ENCODE measurements at regions not wholly inside any gene's neighbourhood (a gene's known extent, or its start where the extent isn't known, plus 50 kb on each side); places are given as distances from the start of the nearest gene placed in this dataset.

DNA sequence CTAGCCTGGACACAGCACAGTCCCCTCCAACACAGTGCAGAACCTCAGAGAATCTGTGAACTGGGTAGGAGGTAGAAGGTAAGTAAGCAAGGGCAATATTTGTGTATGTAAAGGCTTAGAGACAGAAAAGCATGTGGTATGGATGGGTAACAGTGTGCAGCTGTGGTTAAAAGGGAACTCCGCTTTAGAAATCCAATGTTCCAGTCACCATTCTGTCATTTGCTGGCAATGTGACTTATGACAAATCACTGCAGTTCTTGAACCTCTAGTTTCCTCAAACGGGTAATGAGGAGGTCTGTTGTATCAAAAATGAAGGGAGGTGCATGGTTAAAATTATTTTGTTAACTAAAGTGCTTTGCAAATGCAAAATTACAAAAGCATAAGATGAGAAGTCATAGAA is 125.5 kb upstream of the IFNE start:
- Mint-ChIP-seq H3K36me3 (no peaks in the 10 kb centered on the region), H3K4me1 (no peaks in the 10 kb centered on the region), H3K27ac (no peak overlapping the region), H3K9me3 (no peaks in the 10 kb centered on the region), H3K27me3 (ENCODE audit: insufficient read depth, low read depth) (peaks cover 3% of the 10 kb centered on the region), H3K4me3 (no peak overlapping the region)
- no peaks in the 10 kb centered on the region for H3K79me2 ChIP-seq (ENCODE audit: low read depth)
- no peaks in the 10 kb centered on the region for H4K20me1 ChIP-seq (ENCODE audit: low read depth)
- no peak overlapping the region for H3K27ac ChIP-seq
- DNase-seq (ENCODE audit: low spot score), result no peak
- no peak overlapping the region for H3K9ac ChIP-seq
- H3K4me1 ChIP-seq, result no peaks in the 10 kb centered on the region
- no peak overlapping the region for H3K4me3 ChIP-seq
- no peaks in the 10 kb centered on the region for H3F3A ChIP-seq (ENCODE audit: low read depth)
- no peaks in the 10 kb centered on the region for H3K27me3 ChIP-seq
- no peaks in the 10 kb centered on the region for H3K9me3 ChIP-seq (ENCODE audit: low read depth)
- H3K36me3 ChIP-seq, result no peaks in the 10 kb centered on the region
- no peak overlapping the region for H3K4me2 ChIP-seq
- no peak overlapping the region for H2AFZ ChIP-seq (replicated peaks)
- no peak for TF ChIP-seq EZH2 (IDR thresholded peaks at IDR 0.05)
- no peak for TF ChIP-seq EZH2phosphoT487 (IDR thresholded peaks at IDR 0.05)
- TF ChIP-seq, protein P1, sequence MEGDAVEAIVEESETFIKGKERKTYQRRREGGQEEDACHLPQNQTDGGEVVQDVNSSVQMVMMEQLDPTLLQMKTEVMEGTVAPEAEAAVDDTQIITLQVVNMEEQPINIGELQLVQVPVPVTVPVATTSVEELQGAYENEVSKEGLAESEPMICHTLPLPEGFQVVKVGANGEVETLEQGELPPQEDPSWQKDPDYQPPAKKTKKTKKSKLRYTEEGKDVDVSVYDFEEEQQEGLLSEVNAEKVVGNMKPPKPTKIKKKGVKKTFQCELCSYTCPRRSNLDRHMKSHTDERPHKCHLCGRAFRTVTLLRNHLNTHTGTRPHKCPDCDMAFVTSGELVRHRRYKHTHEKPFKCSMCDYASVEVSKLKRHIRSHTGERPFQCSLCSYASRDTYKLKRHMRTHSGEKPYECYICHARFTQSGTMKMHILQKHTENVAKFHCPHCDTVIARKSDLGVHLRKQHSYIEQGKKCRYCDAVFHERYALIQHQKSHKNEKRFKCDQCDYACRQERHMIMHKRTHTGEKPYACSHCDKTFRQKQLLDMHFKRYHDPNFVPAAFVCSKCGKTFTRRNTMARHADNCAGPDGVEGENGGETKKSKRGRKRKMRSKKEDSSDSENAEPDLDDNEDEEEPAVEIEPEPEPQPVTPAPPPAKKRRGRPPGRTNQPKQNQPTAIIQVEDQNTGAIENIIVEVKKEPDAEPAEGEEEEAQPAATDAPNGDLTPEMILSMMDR (IDR thresholded peaks at IDR 0.05), result no peak

DNA sequence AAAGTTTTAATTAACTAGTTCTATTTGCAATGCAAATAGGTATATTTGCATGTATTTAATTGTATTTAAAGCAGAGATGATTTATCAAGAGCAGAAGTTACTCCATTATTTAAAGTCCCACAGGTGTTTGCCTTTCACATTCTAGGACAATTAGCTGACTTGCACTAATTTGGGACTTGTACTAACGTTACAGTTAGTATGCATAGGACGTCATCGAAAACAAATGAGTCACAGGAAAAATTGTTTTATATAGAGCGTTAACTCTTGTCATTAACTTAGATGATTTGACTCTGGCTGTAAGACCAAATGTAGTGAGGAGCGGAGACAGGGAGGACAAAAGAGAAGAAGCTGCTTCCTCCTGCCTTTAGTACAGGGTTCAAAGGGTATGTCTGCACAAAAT is 126.1 kb upstream of the IFNE start:
- Histone ChIP-seq H3K9me3 (ENCODE audit: low read depth) (no peaks in the 10 kb centered on the region), H4K20me1 (ENCODE audit: low read depth) (no peaks in the 10 kb centered on the region), H2AFZ (replicated peaks) (no peak overlapping the region), H3K79me2 (ENCODE audit: low read depth) (no peaks in the 10 kb centered on the region), H3K4me2 (no peak overlapping the region), H3K4me1 (no peaks in the 10 kb centered on the region), H3K4me3 (no peak overlapping the region), H3K27me3 (no peaks in the 10 kb centered on the region), H3K36me3 (no peaks in the 10 kb centered on the region), H3K27ac (no peak overlapping the region), H3F3A (ENCODE audit: low read depth) (no peaks in the 10 kb centered on the region), H3K9ac (no peak overlapping the region)
- Mint-ChIP-seq H3K27me3 (ENCODE audit: insufficient read depth, low read depth) (peaks cover 3% of the 10 kb centered on the region), H3K4me3 (no peak overlapping the region), H3K4me1 (no peaks in the 10 kb centered on the region), H3K36me3 (no peaks in the 10 kb centered on the region), H3K27ac (no peak overlapping the region), H3K9me3 (no peaks in the 10 kb centered on the region)
- no peak for DNase-seq (ENCODE audit: low spot score)
- TF ChIP-seq EZH2 (IDR thresholded peaks at IDR 0.05), result no peak
- no peak for TF ChIP-seq EZH2phosphoT487 (IDR thresholded peaks at IDR 0.05)
- TF ChIP-seq, protein P1 (IDR thresholded peaks at IDR 0.05), result no peak

DNA sequence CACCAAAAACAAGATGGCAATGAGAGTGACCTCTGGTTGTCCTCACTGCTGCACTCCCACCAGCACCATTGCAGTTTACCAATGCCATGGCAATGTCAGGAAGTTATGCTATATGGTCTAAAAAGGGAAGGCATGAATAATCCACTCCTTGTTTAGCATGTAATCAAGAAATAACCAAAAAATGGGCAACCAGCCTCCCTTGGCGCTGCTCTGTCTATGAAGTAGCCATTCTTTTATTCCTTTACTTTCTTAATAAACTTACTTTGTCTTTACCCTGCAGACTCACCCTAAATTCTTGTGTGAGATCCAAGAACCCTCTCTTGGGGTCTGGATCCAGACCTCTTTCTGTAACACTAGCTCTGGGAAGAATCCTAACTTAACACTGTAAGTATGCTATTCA is 127.4 kb upstream of the IFNE start:
- H3K9ac ChIP-seq, result no peak overlapping the region
- no peaks in the 10 kb centered on the region for H3K9me3 ChIP-seq (ENCODE audit: low read depth)
- Mint-ChIP-seq H3K4me3 (no peak overlapping the region), H3K27me3 (ENCODE audit: insufficient read depth, low read depth) (peaks cover 3% of the 10 kb centered on the region), H3K27ac (no peak overlapping the region), H3K36me3 (no peaks in the 10 kb centered on the region), H3K4me1 (no peaks in the 10 kb centered on the region), H3K9me3 (no peaks in the 10 kb centered on the region)
- no peaks in the 10 kb centered on the region for H3F3A ChIP-seq (ENCODE audit: low read depth)
- DNase-seq (ENCODE audit: low spot score), result no peak
- no peaks in the 10 kb centered on the region for H3K4me1 ChIP-seq
- no peaks in the 10 kb centered on the region for H4K20me1 ChIP-seq (ENCODE audit: low read depth)
- H3K4me3 ChIP-seq, result no peak overlapping the region
- TF ChIP-seq, protein P1 (IDR thresholded peaks at IDR 0.05), result no peak
- no peak for TF ChIP-seq EZH2phosphoT487 (IDR thresholded peaks at IDR 0.05)
- TF ChIP-seq EZH2 (IDR thresholded peaks at IDR 0.05), result no peak
- no peaks in the 10 kb centered on the region for H3K79me2 ChIP-seq (ENCODE audit: low read depth)
- H3K27ac ChIP-seq, result no peak overlapping the region
- no peak overlapping the region for H2AFZ ChIP-seq (replicated peaks)
- H3K4me2 ChIP-seq, result no peak overlapping the region
- no peaks in the 10 kb centered on the region for H3K27me3 ChIP-seq
- no peaks in the 10 kb centered on the region for H3K36me3 ChIP-seq

DNA sequence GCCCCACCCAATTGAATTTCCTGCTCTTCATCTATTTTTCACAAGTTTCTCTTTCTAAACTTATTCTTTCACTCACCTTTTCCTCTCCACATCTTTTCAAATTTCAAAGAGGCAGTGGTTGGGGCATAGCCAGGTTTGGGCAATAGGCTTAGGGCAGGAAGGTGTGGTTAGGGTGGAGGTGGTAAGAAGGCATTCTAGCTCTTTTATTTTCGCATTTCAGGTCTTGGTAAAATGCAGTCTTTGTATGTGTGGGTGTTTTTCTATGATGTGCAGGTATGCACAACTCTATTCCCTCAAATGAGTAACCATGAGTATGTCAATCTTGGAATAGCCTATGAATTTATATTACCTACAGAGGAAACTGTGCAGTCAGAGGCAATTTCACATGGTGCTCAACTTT is 129.8 kb upstream of the IFNE start:
- TF ChIP-seq EZH2phosphoT487 (IDR thresholded peaks at IDR 0.05) (no peak), EZH2 (IDR thresholded peaks at IDR 0.05) (no peak)
- TF ChIP-seq, protein P1 (IDR thresholded peaks at IDR 0.05), result no peak
- no peaks in the 10 kb centered on the region for H3K36me3 ChIP-seq
- H3K79me2 ChIP-seq (ENCODE audit: low read depth), result no peaks in the 10 kb centered on the region
- no peak overlapping the region for H3K27ac Mint-ChIP-seq
- H3K9ac ChIP-seq, result no peak overlapping the region
- H3K27ac ChIP-seq, result no peak overlapping the region
- H2AFZ ChIP-seq (replicated peaks), result no peak overlapping the region
- H3F3A ChIP-seq (ENCODE audit: low read depth), result no peaks in the 10 kb centered on the region
- no peaks in the 10 kb centered on the region for H3K4me1 ChIP-seq
- no peak overlapping the region for H3K4me2 ChIP-seq
- no peaks in the 10 kb centered on the region for H3K4me1 Mint-ChIP-seq
- no peaks in the 10 kb centered on the region for H3K9me3 ChIP-seq (ENCODE audit: low read depth)
- no peaks in the 10 kb centered on the region for H4K20me1 ChIP-seq (ENCODE audit: low read depth)
- no peaks in the 10 kb centered on the region for H3K9me3 Mint-ChIP-seq
- no peak for DNase-seq (ENCODE audit: low spot score)
- H3K4me3 Mint-ChIP-seq, result no peak overlapping the region
- no peak overlapping the region for H3K4me3 ChIP-seq
- H3K27me3 ChIP-seq, result no peaks in the 10 kb centered on the region
- H3K27me3 Mint-ChIP-seq (ENCODE audit: insufficient read depth, low read depth), result peaks cover 3% of the 10 kb centered on the region
- no peaks in the 10 kb centered on the region for H3K36me3 Mint-ChIP-seq
